HepG2 (cell line): ENCODE measurements at regions not wholly inside any gene's neighbourhood (a gene's known extent, or its start where the extent isn't known, plus 50 kb on each side); places are given as distances from the start of the nearest gene placed in this dataset.

Experiments used
- ATAC-seq: fragments of 200-7000 bp; cut with Tn5 transposase; 3 replicates; pipeline ENCODE4 v1.9.1; 2020; ENCODE audit warnings: mild to moderate bottlenecking, moderate library complexity
- BruUV-seq: library from RNA; stranded (reverse); fragments of 400-500 nt; replicated peaks from 2 replicates; lab custom pipeline; 2021; lab: Mats Ljungman, UMichigan
- CTCF ChIA-PET: fragments of 300-600 bp; formaldehyde crosslinking; extraction: SDS; loops from one replicate; lab custom pipeline; 2021; ENCODE audit warnings: low total read pairs, inconsistent platforms, low intra/inter-chr PET ratio; lab: Yijun Ruan, JAX
- POLR2A ChIA-PET: fragments of 350-600 bp; sonication (Branson Sonifier 250); formaldehyde crosslinking; loops from one replicate; lab custom pipeline; 2020; ENCODE audit warnings: antibody characterized with exemption, inconsistent platforms; lab: Yijun Ruan, JAX
- DNase-seq: peaks from one replicate; pipeline ENCODE4 v3.0.0-alpha.2; 2015; ENCODE audit warnings: low spot score
- FAIRE-seq: peaks from 3 replicates; lab custom pipeline; 2011; peaks lifted over from hg19 to GRCh38; lab: Jason Lieb, UNC
- H2AFZ ChIP-seq: one replicate; pipeline ENCODE4 v1.6.1; 2011; ENCODE audit warnings: low read length, inconsistent platforms
- H3K27ac ChIP-seq: fragments of 300-600 bp; 3 replicates; pipeline ENCODE4 v1.8.0; 2011; ENCODE audit warnings: mixed run types, mild to moderate bottlenecking, mixed read lengths, low read length, inconsistent platforms; ENCODE audit not compliant: insufficient read depth; ENCODE audit errors: extremely low read length
- H3K27me3 ChIP-seq, 2 experiments: fragments of 200-600 bp in 1 of 2; 2 replicates in 1 of 2; 3 replicates in 1 of 2; pipeline versions ENCODE4 v1.6.0 to v1.8.0; 2011; ENCODE audit warnings: low read length in 2 of 2, mild to moderate bottlenecking in 2 of 2, moderate library complexity in 2 of 2, inconsistent platforms in 1 of 2; ENCODE audit not compliant: insufficient read depth in 2 of 2, control insufficient read depth in 1 of 2
- H3K36me3 ChIP-seq, 2 experiments: fragments of 200-600 bp in 1 of 2; replicated peaks in 1 of 2; 2 replicates in 1 of 2; 3 replicates in 1 of 2; pipeline versions ENCODE4 v1.5.1 to v1.8.0; 2011; ENCODE audit warnings: low read length in 2 of 2, inconsistent platforms in 1 of 2; ENCODE audit not compliant: insufficient read depth in 2 of 2, control insufficient read depth in 1 of 2
- H3K4me1 ChIP-seq: 2 replicates; pipeline ENCODE4 v1.5.1; 2012; ENCODE audit warnings: low read length, inconsistent platforms; ENCODE audit not compliant: insufficient read depth
- H3K4me2 ChIP-seq: 2 replicates; pipeline ENCODE4 v1.6.0; 2011; ENCODE audit warnings: low read depth, low read length, inconsistent platforms
- H3K4me3 ChIP-seq, 3 experiments: fragments of 200-600 bp in 1 of 3; sonication (generic), shearing (Covaris generic) in 1 of 3; replicated peaks in 1 of 3; 2 replicates each; pipeline ENCODE4 v1.5.1; 2011 to 2016; ENCODE audit warnings: low read length in 3 of 3, inconsistent platforms in 2 of 3, low read depth in 2 of 3, mild to moderate bottlenecking in 2 of 3, control low read depth in 1 of 3, mixed read lengths in 1 of 3; ENCODE audit not compliant: insufficient read depth in 1 of 3
- H3K79me2 ChIP-seq: one replicate; pipeline ENCODE4 v1.6.1; 2011; ENCODE audit warnings: low read length, inconsistent platforms; ENCODE audit not compliant: insufficient read depth
- H3K9ac ChIP-seq: 2 replicates; pipeline ENCODE4 v1.6.0; 2011; ENCODE audit warnings: mild to moderate bottlenecking, low read depth, low read length, inconsistent platforms; ENCODE audit not compliant: insufficient read depth
- H3K9me3 ChIP-seq: 2 replicates; pipeline ENCODE4 v1.5.1; 2012; ENCODE audit warnings: mild to moderate bottlenecking, low read length
- H4K20me1 ChIP-seq: 2 replicates; pipeline ENCODE4 v1.6.0; 2011; ENCODE audit warnings: inconsistent platforms, mild to moderate bottlenecking, low read length, moderate library complexity; ENCODE audit not compliant: insufficient read depth
- GABPA ChIP-seq, 2 experiments: IDR thresholded peaks; 2 replicates each; pipeline ENCODE4 v1.6.1; 2011 to 2016; ENCODE audit warnings: low read depth in 2 of 2, low read length in 1 of 2, missing biosample characterization in 1 of 2, missing genetic modification characterization in 1 of 2
- PHF8 ChIP-seq: sonication (generic); formaldehyde crosslinking; IDR thresholded peaks from 2 replicates; pipeline ENCODE4 v1.5.0; 2020; ENCODE audit warnings: missing genetic modification reagents
- YY1 ChIP-seq: IDR thresholded peaks from 2 replicates; pipeline ENCODE4 v1.6.1; 2011; ENCODE audit warnings: low read length, low read depth, moderate library complexity, mild to moderate bottlenecking; ENCODE audit not compliant: insufficient read depth, insufficient replicate concordance
- ZFY ChIP-seq: sonication (generic); formaldehyde crosslinking; IDR thresholded peaks from 2 replicates; pipeline ENCODE4 v1.4.0; 2020; ENCODE audit warnings: missing genetic modification reagents
- ZNF180 ChIP-seq: sonication (generic); formaldehyde crosslinking; IDR thresholded peaks from 2 replicates; pipeline ENCODE4 v1.4.0; 2020; ENCODE audit warnings: low read depth, missing genetic modification reagents, borderline replicate concordance
- ZNF205 ChIP-seq: IDR thresholded peaks from 2 replicates; pipeline ENCODE4 v1.6.1; 2018; ENCODE audit warnings: missing biosample characterization, missing genetic modification reagents
- ZNF720 ChIP-seq: sonication (generic); formaldehyde crosslinking; IDR thresholded peaks from 2 replicates; pipeline ENCODE4 v1.4.0; 2020; ENCODE audit warnings: missing genetic modification reagents
- WGBS: methylation state at CpG from one replicate; pipeline ENCODE4 v1.1.6; 2017; ENCODE audit warnings: low lambda C conversion rate; 5-methylcytosine and 5-hydroxymethylcytosine counted together
- in situ Hi-C: cut with HindIII; loops from 2 replicates; pipeline ENCODE4 v1.10.0; 2017; ENCODE audit warnings: low pct_unique_long_range_greater_than_20kb; ENCODE audit not compliant: extremely low pct_ligation_motif_present
- intact Hi-C: fragments of 100-400 bp; cut with micrococcal nuclease; formaldehyde crosslinking; loops from one replicate; pipeline ENCODE4 v1.10.0; 2022; ENCODE audit not compliant: unreplicated experiment
- TF ChIP-seq, protein P1 (sequence below): IDR thresholded peaks from 2 replicates; pipeline ENCODE4 v1.6.1; 2016; ENCODE audit warnings: missing genetic modification reagents, missing compliant biosample characterization
- TF ChIP-seq, protein P2 (sequence below): sonication (generic); formaldehyde crosslinking; IDR thresholded peaks from 2 replicates; pipeline ENCODE4 v1.5.0; 2020; ENCODE audit warnings: mild to moderate bottlenecking, missing genetic modification reagents, borderline replicate concordance

DNA sequence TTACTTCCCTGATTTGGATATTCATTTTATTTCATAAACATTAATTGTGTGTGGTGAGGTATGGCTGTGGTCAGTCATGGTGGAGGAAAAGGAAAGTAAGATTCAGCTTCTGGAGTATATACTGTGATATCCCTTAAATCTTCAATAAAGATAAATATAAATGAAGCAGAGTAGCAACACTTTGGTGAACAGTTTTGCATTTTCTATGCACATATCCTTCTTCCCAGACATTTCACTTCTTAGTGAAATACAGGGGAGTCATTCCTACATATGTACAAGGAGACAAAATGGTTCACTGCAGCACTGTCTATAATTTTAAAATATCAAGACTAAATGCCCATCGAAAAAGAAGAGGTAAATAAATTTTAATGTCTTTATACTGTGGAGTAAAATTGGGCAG, 61.3 kb downstream of the DISP1 start:
- H3K79me2 ChIP-seq = no peaks in the 10 kb centered on the region
- WGBS = 82% methylated on average over 1 of the region's 1 CpG
- H3K4me3 ChIP-seq = no peak overlapping the region
- H3K4me2 ChIP-seq = no peak overlapping the region
- no TSS peak for BruUV-seq
- in situ Hi-C loops (no loop called here), intact Hi-C loops (no loop called here)
- H3K9me3 ChIP-seq = no peaks in the 10 kb centered on the region
- no peak overlapping the region for H3K9ac ChIP-seq
- H3K27ac ChIP-seq = no peak overlapping the region
- FAIRE-seq = no peak
- no peak for ATAC-seq
- no peak for TF ChIP-seq PHF8 (CRISPR knock-in tag)
- TF ChIP-seq, protein P1, sequence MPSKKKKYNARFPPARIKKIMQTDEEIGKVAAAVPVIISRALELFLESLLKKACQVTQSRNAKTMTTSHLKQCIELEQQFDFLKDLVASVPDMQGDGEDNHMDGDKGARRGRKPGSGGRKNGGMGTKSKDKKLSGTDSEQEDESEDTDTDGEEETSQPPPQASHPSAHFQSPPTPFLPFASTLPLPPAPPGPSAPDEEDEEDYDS (CRISPR knock-in tag) = no peak
- no peak for TF ChIP-seq YY1
- TF ChIP-seq, protein P2, sequence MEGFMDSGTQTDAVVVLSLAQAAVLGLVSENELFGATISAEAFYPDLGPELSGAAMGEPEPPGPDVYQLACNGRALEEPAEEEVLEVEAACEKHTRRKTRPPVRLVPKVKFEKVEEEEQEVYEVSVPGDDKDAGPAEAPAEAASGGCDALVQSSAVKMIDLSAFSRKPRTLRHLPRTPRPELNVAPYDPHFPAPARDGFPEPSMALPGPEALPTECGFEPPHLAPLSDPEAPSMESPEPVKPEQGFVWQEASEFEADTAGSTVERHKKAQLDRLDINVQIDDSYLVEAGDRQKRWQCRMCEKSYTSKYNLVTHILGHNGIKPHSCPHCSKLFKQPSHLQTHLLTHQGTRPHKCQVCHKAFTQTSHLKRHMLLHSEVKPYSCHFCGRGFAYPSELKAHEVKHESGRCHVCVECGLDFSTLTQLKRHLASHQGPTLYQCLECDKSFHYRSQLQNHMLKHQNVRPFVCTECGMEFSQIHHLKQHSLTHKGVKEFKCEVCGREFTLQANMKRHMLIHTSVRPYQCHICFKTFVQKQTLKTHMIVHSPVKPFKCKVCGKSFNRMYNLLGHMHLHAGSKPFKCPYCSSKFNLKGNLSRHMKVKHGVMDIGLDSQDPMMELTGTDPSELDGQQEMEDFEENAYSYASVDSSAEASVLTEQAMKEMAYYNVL (CRISPR knock-in tag) = no peak
- TF ChIP-seq ZNF205 (CRISPR knock-in tag) = no peak
- TF ChIP-seq ZNF180 (CRISPR knock-in tag) = no peak
- no peak for TF ChIP-seq ZNF720 (CRISPR knock-in tag)
- TF ChIP-seq ZFY (CRISPR knock-in tag) = no peak
- TF ChIP-seq GABPA (IDR thresholded peaks at IDR 0.05; ENCODE audit: low read depth, low read length) = no peak
- TF ChIP-seq GABPA (CRISPR knock-in tag; IDR thresholded peaks at IDR 0.05; ENCODE audit: low read depth) = no peak
- ChIA-PET POLR2A (no interaction called here), CTCF (no interaction called here)
- DNase-seq = no peak
- H2AFZ ChIP-seq = no peak overlapping the region
- no peaks in the 10 kb centered on the region for H4K20me1 ChIP-seq
- no peaks in the 10 kb centered on the region for H3K27me3 ChIP-seq
- H3K36me3 ChIP-seq = no peaks in the 10 kb centered on the region
- H3K4me1 ChIP-seq = peaks cover 21% of the 10 kb centered on the region
